GM21529 (cell line): ENCODE measurements at regions not wholly inside any gene's neighbourhood (a gene's known extent, or its start where the extent isn't known, plus 50 kb on each side); places are given as distances from the start of the nearest gene placed in this dataset.
"Not testable (repeated sequence)": the region's sequence is repeated elsewhere in the genome, so short reads cannot be mapped to it uniquely, and the experiment has no call there.

Experiments
- ATAC-seq: cut with Tn5 transposase; IDR thresholded peaks from one replicate; pipeline ENCODE4 v1.9.1; 2021; ENCODE audit not compliant: unreplicated experiment

DNA sequence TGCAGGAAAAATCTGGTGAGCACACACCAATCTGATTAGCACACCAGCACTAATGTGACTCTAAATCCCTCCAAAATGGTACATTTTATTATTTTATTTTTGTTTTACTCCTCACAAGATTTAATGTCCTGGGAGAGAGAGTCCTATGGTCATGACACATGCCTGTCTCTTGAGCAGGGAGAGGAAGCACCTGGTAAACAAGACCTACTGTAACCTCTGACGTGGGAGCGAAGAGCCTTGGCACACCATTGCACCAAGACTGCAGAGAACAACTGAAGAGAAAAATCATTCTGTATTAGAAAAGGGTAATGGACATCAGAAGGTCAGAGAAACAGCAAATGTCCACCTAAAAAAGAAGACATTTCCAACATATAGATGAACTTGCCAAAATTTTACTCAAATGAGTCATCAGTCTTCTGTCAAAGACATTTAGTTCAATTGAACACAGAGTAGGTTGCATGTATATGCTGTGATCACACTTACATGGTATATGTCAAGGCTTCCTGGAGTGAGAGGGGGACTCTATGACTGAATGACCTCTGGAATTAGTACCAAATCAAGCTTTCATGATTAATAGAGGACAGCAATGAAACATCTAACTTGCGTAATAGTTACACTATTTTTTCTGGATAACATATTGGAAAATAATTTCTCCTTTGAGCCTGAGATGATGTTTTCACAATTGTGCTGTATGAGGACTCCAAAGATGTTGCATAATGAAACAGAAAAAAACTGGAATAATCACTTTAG, 186.9 kb upstream of the FLRT2 start:
- no peak for ATAC-seq

DNA sequence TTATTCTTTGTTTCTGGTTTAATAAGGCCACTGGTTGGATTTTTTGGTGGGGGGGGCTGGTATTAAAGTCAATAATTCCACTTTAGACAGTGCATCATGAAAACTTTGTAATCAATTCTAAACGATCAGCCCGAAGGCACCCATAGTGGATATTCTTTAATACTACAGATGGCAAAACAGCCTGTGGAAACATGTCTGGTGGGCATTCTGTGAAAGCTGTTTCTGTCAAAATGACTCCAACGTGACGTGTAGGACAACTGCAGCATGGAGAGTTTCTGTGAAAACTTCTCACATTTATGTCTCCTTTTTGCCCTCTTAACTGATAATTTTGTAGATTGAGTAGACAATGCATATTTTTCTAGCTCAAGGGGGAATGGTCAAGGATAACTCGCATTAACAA, 185.8 kb upstream of the FLRT2 start:
- ATAC-seq = no peak

- no peak for ATAC-seq
These were observed 184.9 kb upstream of the FLRT2 start for GRCh38 chr14:85344847-85345570.

- no peak for ATAC-seq
These were observed 179.3 kb upstream of the FLRT2 start for GRCh38 chr14:85350667-85351066.

- ATAC-seq = not testable (repeated sequence)
These were observed 177.4 kb upstream of the FLRT2 start for GRCh38 chr14:85352588-85352987.

- no peak for ATAC-seq
These were observed 172.8 kb upstream of the FLRT2 start for GRCh38 chr14:85357120-85357519.

DNA sequence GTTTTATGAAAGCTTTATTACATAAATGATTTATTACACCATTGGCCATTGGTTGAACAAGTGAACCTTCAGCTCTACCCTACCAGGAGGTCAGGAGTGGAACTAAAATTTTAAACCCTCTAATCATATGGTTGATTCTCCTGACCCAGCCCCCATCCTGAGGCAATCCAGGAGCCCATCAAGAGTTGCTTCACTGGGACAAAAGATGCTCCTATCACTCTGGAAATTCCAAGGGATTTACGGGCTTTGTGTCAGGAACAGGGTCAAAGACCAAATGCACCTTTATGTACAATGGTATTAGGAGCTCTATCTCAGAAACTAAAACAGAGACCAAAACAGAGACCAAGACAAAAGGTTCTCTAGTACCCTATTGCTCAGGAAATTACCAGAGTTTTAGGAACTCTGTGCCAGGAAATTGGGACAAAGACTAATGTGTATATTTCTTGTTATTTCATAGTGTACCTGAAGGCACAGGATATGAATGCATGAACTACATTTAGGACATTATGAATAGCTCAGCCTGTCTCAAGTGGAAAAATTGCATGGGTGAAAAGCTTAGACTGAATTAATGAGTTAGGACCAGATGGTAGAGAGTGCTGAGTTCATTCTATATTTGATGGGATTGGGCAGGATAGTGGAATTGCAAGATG, 171.7 kb upstream of the FLRT2 start:
- no peak for ATAC-seq

- no peak for ATAC-seq
These were observed 170.4 kb upstream of the FLRT2 start for GRCh38 chr14:85359505-85359904.

GRCh38 chr14:85363358-85363757, 166.6 kb upstream of the FLRT2 start:
- no peak for ATAC-seq

GRCh38 chr14:85366226-85366625, 163.7 kb upstream of the FLRT2 start:
- ATAC-seq = no peak

- ATAC-seq = no peak
These were observed 149.1 kb upstream of the FLRT2 start for GRCh38 chr14:85380881-85381280.

GRCh38 chr14:85382341-85382740, 147.6 kb upstream of the FLRT2 start:
- no peak for ATAC-seq

- no peak for ATAC-seq
These were observed 142.8 kb upstream of the FLRT2 start for GRCh38 chr14:85387181-85387580.

DNA sequence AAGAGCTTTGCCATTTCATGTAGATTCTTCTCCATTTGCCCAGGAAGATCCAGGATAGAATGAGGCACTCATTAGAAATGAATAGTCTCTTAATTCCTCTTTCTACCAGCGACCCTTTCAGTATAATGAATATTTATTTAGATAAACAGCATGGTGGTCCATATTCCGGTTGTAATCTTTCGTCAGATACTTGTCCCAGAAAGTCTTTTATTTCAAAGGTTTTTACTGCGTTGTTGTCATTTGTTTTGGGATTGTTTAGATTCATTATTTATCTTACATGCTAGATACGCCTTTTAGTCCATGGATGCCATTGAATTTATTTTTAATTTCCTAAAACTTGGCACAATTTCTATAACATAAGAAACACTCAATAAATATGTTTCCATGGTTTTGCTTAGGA, 139.7 kb upstream of the FLRT2 start:
- ATAC-seq = no peak

DNA sequence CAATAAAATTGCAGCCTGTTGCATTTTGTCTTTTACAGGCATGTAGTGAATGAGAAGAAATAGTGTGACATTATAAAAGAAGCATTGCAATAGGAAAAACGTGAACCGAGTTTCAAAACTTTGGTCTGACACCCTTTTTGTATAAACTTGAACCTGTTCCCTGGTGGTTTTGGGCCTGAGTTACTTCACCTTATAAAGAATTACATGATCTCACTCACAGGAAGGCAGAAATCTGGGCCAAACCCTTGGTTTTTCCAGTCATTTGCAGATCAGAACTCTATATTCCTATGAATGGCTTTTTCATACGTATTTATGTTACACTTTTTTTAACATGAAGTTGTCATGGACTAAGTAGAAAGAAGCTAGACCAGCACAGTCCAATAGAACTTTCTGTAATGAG, 138.5 kb upstream of the FLRT2 start:
- ATAC-seq = no peak

DNA sequence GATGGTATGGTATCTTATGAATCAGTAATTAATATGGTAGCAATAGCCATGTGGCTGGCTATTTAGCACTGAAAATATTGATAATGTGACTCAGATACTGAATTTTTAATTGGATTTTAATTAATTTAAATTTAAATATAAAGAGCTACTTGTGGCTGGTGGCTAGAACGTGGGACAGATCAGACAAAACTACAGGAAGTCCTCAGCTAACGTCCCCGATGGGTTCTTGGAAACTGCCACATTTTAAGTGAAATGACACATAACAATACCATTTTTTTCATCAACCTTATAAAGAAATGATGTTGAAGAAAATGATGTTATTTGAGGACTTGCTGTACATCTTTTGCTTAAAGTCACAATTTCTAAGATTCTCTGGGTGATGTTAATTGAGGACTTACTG, 138.1 kb upstream of the FLRT2 start:
- no peak for ATAC-seq

- ATAC-seq = no peak
These were observed 130.8 kb upstream of the FLRT2 start for GRCh38 chr14:85399186-85399585.

DNA sequence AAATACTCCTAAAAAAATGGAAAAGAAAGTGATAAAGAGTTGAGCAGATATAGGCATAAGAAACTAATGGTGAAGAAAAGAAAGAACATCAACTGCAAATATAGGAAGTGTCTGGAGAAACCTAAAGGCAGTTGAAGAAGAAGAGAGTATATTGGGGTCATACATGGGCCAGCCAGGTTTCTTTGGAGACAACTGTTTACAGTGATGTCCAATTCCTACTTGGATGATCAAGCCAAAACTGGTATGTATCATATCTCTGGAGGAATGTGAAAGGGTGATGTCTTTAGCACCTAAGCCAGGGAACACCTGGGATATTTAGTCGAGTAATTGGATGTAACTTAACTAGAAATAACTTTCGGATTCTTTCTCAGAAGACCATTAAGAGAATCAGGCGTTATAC, 129.3 kb upstream of the FLRT2 start:
- ATAC-seq = no peak

DNA sequence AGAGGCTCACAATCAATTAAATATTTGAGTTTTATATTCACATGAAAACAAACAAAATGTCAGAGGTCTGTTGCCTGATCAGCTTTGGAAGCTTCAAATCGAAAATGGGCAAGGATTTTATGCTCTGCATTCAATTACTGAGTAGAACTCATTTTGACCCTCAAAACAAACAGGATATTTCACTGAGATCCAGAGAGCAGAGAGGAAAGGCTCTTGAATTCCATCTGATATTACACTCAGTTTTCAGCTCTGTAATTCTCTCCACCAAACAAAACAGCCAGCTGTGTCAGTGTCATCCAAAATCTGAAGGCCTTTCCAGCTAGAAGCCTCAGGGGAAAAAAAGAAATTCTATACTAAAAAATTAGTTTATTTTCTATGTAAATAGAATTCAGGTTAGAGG, 128.6 kb upstream of the FLRT2 start:
- ATAC-seq = no peak

DNA sequence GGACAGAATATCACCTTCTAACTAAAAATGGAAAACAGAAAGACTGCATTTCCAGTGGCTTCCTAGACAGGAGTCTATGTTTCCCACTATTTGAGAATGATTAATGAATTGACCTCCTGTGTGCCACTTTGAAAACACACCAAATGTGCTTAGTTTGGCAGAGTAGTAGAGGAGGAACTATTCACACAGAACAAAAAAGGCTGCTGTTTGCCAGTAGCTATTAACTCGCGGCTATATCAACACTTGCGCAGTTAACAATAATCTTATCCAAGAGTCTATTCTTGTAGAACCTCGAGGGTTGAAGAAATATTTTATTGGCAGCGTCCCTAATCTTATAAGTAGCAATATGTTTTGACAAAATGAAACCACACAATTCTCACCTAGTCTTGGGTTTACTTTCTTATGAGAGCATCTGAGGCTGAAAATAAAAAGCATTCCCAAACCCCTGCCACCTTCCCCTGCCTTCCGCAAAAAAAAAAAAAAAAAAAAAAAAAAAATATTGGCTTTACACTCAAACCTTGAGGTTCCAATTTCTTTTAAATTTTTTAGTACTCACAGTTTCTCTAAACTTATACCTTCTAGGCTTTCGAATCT, 127.3 kb upstream of the FLRT2 start:
- no peak for ATAC-seq

DNA sequence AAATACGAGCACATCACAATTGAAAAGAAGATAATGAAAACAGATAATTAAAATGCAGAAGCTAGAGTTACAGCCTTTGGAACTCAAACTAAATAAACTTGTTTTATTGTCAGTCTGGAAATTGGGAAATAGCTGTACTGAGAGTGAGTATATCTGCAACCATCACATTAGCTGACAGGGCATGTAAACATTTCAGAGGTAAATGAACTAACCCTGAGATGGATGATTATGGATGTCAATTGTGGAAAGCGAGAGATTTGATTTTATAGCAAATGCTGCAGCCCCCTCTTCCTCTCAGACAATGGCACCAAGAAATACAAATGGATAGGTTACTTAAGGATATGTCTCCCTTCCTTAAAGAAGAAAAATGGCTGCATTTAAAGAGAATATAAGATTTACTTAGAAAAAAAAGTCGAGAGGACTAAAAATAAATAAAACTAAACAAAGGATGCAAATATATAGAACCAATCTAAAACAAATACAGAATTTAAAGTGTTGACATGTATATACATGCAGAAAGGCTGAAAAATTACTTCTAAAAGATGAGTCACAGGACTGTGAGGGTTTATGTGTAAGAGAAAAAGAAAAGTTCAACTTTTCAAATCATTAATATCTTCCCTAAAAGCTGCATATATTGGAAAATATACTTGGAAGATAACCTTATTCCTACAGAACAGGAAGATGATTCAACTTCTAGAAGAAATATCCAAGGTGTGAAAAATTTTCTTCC, 120.3 kb upstream of the FLRT2 start:
- no peak for ATAC-seq
